Coronary artery (tissue), 2 donors: ENCODE measurements at regions not wholly inside any gene's neighbourhood (a gene's known extent, or its start where the extent isn't known, plus 50 kb on each side); places are given as distances from the start of the nearest gene placed in this dataset.

Source experiments
- DNase-seq: peaks from one replicate; pipeline ENCODE4 v3.0.0-alpha.2; 2017; ENCODE audit warnings: low spot score
- H3K27ac ChIP-seq, 2 donors: fragments of 200-600 bp; sonication (generic); one replicate each; pipeline ENCODE4 v1.5.1; 2016 to 2019
- H3K4me3 ChIP-seq: fragments of 200-600 bp; sonication (generic); 2 replicates; pipeline ENCODE4 v1.5.1; 2016; ENCODE audit warnings: mild to moderate bottlenecking, moderate library complexity
- TF ChIP-seq, protein P1 (sequence below): fragments of 200-600 bp; sonication (generic); IDR thresholded peaks from one replicate; pipeline ENCODE4 v1.5.1; 2019; ENCODE audit warnings: antibody characterized with exemption

DNA sequence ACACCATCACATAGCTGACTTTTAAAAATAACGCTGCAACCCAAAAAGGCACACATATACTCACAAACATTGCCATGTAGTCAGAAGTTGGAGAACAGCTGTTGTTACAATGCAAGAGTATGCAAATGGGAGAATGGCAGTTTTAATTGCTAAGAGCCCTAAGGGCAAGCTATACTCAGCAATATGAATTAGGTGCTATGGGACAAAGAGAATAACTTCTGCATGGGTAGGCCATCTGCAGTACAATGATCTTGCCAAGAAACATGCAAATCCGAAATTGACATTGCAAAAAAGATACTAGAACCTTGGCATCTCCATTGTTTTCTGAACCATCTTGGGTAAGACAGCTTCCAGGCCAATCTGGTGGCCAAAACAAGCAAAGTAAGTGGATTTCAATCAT is 697.8 kb downstream of the LRRIQ3 start:
- Histone ChIP-seq H3K27ac (no peak overlapping the region), H3K4me3 (no peak overlapping the region)
- DNase-seq: no peak
- TF ChIP-seq, protein P1, sequence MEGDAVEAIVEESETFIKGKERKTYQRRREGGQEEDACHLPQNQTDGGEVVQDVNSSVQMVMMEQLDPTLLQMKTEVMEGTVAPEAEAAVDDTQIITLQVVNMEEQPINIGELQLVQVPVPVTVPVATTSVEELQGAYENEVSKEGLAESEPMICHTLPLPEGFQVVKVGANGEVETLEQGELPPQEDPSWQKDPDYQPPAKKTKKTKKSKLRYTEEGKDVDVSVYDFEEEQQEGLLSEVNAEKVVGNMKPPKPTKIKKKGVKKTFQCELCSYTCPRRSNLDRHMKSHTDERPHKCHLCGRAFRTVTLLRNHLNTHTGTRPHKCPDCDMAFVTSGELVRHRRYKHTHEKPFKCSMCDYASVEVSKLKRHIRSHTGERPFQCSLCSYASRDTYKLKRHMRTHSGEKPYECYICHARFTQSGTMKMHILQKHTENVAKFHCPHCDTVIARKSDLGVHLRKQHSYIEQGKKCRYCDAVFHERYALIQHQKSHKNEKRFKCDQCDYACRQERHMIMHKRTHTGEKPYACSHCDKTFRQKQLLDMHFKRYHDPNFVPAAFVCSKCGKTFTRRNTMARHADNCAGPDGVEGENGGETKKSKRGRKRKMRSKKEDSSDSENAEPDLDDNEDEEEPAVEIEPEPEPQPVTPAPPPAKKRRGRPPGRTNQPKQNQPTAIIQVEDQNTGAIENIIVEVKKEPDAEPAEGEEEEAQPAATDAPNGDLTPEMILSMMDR: no peak

DNA sequence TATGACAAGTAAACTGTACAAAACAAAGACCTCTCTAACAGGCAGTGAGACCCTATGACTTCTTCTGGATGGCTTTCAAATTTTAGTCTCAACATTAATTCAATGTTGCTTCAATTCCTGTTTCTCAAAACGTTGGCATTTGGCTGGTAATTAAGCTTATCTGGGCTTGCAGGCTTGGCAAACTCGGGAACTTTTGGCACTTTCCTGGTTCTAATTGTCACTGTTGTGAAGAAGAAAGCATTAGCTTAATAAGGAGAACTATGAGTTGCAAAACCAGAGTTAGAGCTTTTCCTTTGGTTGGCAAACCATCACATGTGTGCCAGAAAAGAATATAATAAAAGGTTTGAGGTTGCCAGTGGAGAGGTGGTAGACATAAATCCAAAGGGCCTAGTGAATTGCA is 698.3 kb downstream of the LRRIQ3 start:
- DNase-seq: no peak
- Histone ChIP-seq H3K4me3 (no peak overlapping the region), H3K27ac (no peak overlapping the region)
- TF ChIP-seq, protein P1: no peak

DNA sequence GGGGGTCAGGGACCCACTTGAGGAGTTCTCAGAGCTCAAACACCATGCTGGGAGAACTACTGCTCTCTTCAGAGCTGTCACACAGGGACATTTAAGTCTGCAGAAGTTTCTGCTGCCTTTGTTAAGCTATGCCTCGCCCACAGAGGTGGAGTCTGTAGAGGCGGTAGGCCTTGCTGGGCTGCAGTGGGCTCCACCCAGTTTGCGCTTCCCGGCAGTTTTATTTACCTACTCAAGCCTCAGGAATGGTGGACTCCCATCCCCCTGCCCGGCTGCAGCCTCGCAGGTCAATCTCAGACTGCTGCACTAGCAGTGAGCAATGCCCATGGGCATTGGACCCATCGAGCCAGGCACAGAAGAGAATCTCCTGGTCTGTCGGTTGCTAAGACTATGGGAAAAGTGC is 706.4 kb downstream of the LRRIQ3 start:
- Histone ChIP-seq H3K27ac (no peak overlapping the region), H3K4me3 (no peak overlapping the region)
- no peak for DNase-seq
- TF ChIP-seq, protein P1: no peak

DNA sequence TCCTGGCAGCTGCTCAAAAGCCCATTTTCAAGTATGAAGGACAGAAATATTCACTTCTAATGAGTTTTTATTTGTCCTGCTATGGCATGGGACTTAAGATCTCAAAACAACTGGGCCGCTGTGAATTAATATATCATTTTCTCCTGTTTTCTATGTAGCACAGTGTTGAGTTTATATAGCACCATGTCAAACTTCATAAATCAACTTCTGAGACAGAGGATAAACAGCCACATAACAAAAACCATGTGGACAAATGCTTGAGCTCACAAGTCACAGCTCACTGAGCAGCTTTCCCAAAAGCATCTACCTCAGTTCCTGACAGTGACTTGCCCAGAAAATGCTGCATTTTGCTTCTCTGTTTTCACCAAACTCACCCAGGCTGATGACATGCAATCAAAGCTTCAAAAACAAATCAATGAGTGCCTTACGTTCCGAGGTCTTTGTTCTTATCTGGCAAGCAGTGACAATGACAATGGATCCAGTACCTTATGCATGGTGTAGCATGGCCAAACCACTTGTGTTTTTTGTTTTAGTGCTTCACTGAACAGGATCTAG is 722.6 kb downstream of the LRRIQ3 start:
- H3K4me3 ChIP-seq: no peak overlapping the region
- no peak overlapping the region for H3K27ac ChIP-seq
- DNase-seq: no peak
- TF ChIP-seq, protein P1: no peak

DNA sequence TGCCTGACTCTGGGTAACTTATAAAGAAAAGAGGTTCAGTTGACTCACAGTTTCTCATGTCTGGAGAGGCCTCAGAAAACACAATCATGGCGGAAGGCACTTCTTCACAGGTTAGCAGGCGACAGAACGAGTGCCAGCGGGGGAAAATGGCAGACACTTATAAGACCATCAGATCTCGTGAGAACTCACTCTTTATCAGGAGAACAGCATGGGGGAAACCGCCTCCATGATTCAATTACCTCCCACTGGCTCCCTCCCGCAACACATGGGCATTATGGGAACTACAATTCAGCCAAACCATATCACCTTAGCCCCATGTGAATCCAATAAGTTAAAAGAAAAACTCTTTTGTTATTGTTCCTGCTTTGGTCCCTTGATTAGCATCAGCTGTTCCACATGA is 725.2 kb downstream of the LRRIQ3 start:
- TF ChIP-seq, protein P1: no peak
- Histone ChIP-seq H3K27ac (no peak overlapping the region), H3K4me3 (no peak overlapping the region)
- no peak for DNase-seq

DNA sequence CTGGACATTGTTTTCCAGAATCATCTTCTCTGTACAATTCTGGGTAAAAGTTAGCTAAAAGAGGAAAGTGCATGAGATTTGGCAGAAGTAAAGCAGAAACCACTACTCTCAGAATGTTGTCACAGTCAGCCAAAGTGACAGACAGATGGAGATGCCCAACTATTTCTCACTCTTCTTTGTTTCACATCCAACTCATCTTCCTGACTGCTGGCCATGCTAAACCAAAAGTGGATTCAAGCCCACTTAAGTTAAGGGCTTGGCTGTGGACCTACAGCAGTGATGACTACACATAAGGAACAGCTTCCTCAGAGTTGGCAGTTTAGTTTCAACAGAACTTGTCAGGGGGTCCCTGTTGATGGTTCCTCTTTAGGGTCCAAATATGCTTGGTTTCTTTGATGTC is 730.2 kb downstream of the LRRIQ3 start:
- TF ChIP-seq, protein P1: no peak
- no peak for DNase-seq
- Histone ChIP-seq H3K4me3 (no peak overlapping the region), H3K27ac (no peak overlapping the region)

DNA sequence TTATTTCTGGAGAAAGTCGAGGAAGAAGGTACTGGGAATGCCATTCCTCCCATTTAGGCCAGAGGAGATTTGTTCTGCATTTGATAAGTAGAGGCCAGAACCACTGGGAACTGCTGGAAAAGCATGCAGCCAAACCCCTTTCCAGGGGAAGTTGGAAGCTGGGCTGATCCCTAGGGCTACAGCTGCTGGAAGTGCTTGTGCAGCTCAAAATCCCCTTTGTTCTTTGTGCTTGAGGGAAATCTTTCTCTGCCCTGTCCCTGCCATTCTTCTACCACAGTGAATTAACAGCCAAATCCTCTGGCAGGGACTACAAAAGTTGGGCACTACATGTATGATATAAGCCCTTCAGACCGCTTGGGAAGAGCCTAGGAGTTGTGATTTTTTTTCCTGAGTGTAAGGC is 734.1 kb downstream of the LRRIQ3 start:
- H3K4me3 ChIP-seq: no peak overlapping the region
- no peak for DNase-seq
- no peak overlapping the region for H3K27ac ChIP-seq
- TF ChIP-seq, protein P1: no peak
